ENCODE measurements at regions not wholly inside any gene's neighbourhood (a gene's known extent, or its start where the extent isn't known, plus 50 kb on each side); places are given as distances from the start of the nearest gene placed in this dataset.

DNA sequence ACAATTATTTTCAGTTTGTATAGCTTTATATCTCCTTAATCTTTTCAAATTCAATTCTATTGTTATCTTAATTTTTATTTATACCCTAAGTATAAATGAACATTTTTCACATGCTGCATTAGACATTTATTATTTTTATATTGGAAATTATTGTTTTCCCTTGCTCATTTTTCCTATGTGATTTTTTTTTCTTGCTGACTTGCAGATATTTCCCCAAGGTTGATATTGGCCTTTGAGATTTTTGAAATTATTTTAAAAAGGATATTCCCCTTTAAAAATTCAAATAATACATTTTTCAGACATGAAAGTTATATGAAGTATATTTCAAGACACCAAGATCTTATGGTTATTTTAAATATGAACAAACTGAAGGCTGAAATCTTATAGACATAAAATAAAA lies 234.2 kb downstream of the TRIM36 start:
- TF ChIP-seq, protein P1, sequence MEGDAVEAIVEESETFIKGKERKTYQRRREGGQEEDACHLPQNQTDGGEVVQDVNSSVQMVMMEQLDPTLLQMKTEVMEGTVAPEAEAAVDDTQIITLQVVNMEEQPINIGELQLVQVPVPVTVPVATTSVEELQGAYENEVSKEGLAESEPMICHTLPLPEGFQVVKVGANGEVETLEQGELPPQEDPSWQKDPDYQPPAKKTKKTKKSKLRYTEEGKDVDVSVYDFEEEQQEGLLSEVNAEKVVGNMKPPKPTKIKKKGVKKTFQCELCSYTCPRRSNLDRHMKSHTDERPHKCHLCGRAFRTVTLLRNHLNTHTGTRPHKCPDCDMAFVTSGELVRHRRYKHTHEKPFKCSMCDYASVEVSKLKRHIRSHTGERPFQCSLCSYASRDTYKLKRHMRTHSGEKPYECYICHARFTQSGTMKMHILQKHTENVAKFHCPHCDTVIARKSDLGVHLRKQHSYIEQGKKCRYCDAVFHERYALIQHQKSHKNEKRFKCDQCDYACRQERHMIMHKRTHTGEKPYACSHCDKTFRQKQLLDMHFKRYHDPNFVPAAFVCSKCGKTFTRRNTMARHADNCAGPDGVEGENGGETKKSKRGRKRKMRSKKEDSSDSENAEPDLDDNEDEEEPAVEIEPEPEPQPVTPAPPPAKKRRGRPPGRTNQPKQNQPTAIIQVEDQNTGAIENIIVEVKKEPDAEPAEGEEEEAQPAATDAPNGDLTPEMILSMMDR (IDR thresholded peaks at IDR 0.05; ENCODE audit: low read length) = no peak
- TF ChIP-seq EZH2 (optimal IDR thresholded peaks at IDR 0.05; ENCODE audit: low read depth, low read length) (no peak), EZH2phosphoT487 (IDR thresholded peaks at IDR 0.05; ENCODE audit: low read length) (no peak)
